Astrocyte (in vitro differentiated cells and primary cell): ENCODE measurements at regions not wholly inside any gene's neighbourhood (a gene's known extent, or its start where the extent isn't known, plus 50 kb on each side); places are given as distances from the start of the nearest gene placed in this dataset.

Experiments used
- EZH2 ChIP-seq: IDR thresholded peaks from 2 replicates; pipeline ENCODE4 v1.6.1; 2012; ENCODE audit warnings: mild to moderate bottlenecking, low read length, inconsistent platforms; ENCODE audit not compliant: insufficient read depth
- TF ChIP-seq, protein P1 (sequence below): IDR thresholded peaks from 2 replicates; pipeline ENCODE4 v1.5.1; 2011; ENCODE audit warnings: low read depth, mild to moderate bottlenecking, inconsistent platforms, low read length, moderate library complexity; ENCODE audit not compliant: insufficient read depth

DNA sequence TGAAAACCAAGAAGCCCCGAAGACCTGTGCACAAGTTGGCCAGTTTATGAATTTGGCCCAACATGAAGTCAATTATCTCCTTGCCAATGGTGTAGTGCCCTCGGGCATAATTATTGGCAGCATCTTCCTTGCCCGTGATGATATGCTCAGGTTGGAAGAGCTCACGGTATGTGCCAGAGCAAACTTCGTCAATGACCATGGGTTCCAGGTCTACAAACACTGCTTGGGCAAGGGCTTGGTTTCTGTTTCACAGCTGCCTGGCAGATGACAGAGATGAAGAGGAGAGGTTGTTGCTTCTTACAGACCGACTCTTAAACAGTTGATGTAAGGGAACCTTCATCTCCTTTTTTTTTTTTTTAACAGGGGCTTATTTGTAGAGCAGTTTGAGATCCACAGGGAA lies 135.6 kb upstream of the PLS3 start:
- TF ChIP-seq EZH2 = no peak
- TF ChIP-seq, protein P1, sequence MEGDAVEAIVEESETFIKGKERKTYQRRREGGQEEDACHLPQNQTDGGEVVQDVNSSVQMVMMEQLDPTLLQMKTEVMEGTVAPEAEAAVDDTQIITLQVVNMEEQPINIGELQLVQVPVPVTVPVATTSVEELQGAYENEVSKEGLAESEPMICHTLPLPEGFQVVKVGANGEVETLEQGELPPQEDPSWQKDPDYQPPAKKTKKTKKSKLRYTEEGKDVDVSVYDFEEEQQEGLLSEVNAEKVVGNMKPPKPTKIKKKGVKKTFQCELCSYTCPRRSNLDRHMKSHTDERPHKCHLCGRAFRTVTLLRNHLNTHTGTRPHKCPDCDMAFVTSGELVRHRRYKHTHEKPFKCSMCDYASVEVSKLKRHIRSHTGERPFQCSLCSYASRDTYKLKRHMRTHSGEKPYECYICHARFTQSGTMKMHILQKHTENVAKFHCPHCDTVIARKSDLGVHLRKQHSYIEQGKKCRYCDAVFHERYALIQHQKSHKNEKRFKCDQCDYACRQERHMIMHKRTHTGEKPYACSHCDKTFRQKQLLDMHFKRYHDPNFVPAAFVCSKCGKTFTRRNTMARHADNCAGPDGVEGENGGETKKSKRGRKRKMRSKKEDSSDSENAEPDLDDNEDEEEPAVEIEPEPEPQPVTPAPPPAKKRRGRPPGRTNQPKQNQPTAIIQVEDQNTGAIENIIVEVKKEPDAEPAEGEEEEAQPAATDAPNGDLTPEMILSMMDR = no peak
